DND-41 (cell line): ENCODE measurements at regions not wholly inside any gene's neighbourhood (a gene's known extent, or its start where the extent isn't known, plus 50 kb on each side); places are given as distances from the start of the nearest gene placed in this dataset.

ENCODE experiments used
- ATAC-seq: fragments of 200-7000 bp; cut with Tn5 transposase; 3 replicates; pipeline ENCODE4 v1.9.1; 2021; ENCODE audit warnings: low read depth; ENCODE audit not compliant: insufficient read depth
- DNase-seq: peaks from one replicate; pipeline ENCODE4 v3.0.0-alpha.2; 2020
- H2AFZ ChIP-seq: 2 replicates; pipeline ENCODE4 v1.6.0; 2012; ENCODE audit warnings: low read depth, low read length
- H3K27ac ChIP-seq: 2 replicates; pipeline ENCODE4 v1.5.1; 2012; ENCODE audit warnings: low read length, inconsistent platforms
- H3K27me3 ChIP-seq: fragments of 200-600 bp; sonication (generic); 2 replicates; pipeline ENCODE4 v1.6.0; 2012; ENCODE audit warnings: low read length, mild to moderate bottlenecking, inconsistent platforms; ENCODE audit not compliant: insufficient read depth, poor library complexity
- H3K36me3 ChIP-seq: 2 replicates; pipeline ENCODE4 v1.5.1; 2012; ENCODE audit warnings: low read length, inconsistent platforms; ENCODE audit not compliant: insufficient read depth
- H3K4me1 ChIP-seq: 2 replicates; pipeline ENCODE4 v1.5.1; 2012; ENCODE audit warnings: mild to moderate bottlenecking, low read length; ENCODE audit not compliant: insufficient read depth
- H3K4me2 ChIP-seq: 2 replicates; pipeline ENCODE4 v1.6.0; 2012; ENCODE audit warnings: mild to moderate bottlenecking, moderate library complexity, low read length, inconsistent platforms; ENCODE audit not compliant: insufficient read depth
- H3K4me3 ChIP-seq, 2 experiments: fragments of 200-600 bp in 1 of 2; shearing (Covaris generic) in 1 of 2; 2 replicates each; pipeline ENCODE4 v1.5.1; 2012 to 2016; ENCODE audit warnings: inconsistent platforms in 2 of 2, low read length in 2 of 2, mild to moderate bottlenecking in 2 of 2, low read depth in 1 of 2, moderate library complexity in 1 of 2
- H3K79me2 ChIP-seq: 2 replicates; pipeline ENCODE4 v1.6.0; 2012; ENCODE audit warnings: low read length, inconsistent platforms; ENCODE audit not compliant: insufficient read depth
- H3K9ac ChIP-seq: 2 replicates; pipeline ENCODE4 v1.6.0; 2012; ENCODE audit warnings: low read depth, mild to moderate bottlenecking, inconsistent platforms, low read length, moderate library complexity
- H3K9me3 ChIP-seq: 2 replicates; pipeline ENCODE4 v1.5.1; 2012; ENCODE audit warnings: low read length, moderate library complexity, mild to moderate bottlenecking, inconsistent platforms; ENCODE audit not compliant: insufficient read depth, severe bottlenecking
- H4K20me1 ChIP-seq: 2 replicates; pipeline ENCODE4 v1.6.0; 2012; ENCODE audit warnings: low read length; ENCODE audit not compliant: insufficient read depth
- CTCF ChIP-seq: IDR thresholded peaks from 2 replicates; pipeline ENCODE4 v1.5.1; 2012; ENCODE audit warnings: borderline replicate concordance, low read length, moderate library complexity, mild to moderate bottlenecking; ENCODE audit not compliant: poor library complexity, severe bottlenecking; ENCODE audit errors: extremely low read depth
- EZH2 ChIP-seq: IDR thresholded peaks from 3 replicates; pipeline ENCODE4 v1.6.1; 2012; ENCODE audit warnings: borderline replicate concordance, low read depth, mild to moderate bottlenecking, moderate library complexity, low read length, inconsistent platforms; ENCODE audit not compliant: severe bottlenecking

DNA sequence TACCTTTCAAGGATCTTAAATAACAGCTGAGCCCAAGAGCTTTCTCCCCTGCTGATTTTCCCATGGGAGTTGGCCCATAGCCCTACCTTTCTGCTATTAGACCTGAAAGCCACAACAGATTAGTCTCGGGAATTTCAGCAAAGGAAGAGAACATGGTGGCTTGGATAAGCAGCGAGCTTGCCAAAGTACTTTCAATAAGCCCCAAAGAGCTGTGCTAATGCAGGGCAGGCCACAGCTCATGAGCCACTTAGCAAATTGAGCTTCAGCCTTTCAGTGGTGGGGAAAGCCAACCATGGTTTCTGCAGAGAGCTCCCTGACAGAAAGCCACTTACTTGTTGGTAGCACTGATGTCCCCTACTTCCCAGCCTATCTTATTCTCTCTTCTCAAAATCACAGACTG is 217.8 kb upstream of the IRX5 start:
- TF ChIP-seq EZH2 = no peak
- no peak for TF ChIP-seq CTCF
- H3K27ac ChIP-seq = no peak overlapping the region
- no peaks in the 10 kb centered on the region for H3K9me3 ChIP-seq
- no peaks in the 10 kb centered on the region for H3K4me1 ChIP-seq
- ATAC-seq (no peak), DNase-seq (no peak)
- no peaks in the 10 kb centered on the region for H3K27me3 ChIP-seq
- H4K20me1 ChIP-seq = no peaks in the 10 kb centered on the region
- H3K4me3 ChIP-seq = no peak overlapping the region
- no peaks in the 10 kb centered on the region for H3K36me3 ChIP-seq
- H3K79me2 ChIP-seq = no peaks in the 10 kb centered on the region
- no peak overlapping the region for H2AFZ ChIP-seq
- no peak overlapping the region for H3K4me2 ChIP-seq
- H3K9ac ChIP-seq = no peak overlapping the region

- no peaks in the 10 kb centered on the region for H3K27me3 ChIP-seq
- H3K4me2 ChIP-seq = no peak overlapping the region
- no peak overlapping the region for H3K27ac ChIP-seq
- H3K9me3 ChIP-seq = no peaks in the 10 kb centered on the region
- H3K9ac ChIP-seq = no peak overlapping the region
- H3K36me3 ChIP-seq = no peaks in the 10 kb centered on the region
- H3K4me1 ChIP-seq = no peaks in the 10 kb centered on the region
- H4K20me1 ChIP-seq = no peaks in the 10 kb centered on the region
- ATAC-seq (no peak), DNase-seq (no peak)
- no peak overlapping the region for H2AFZ ChIP-seq
- TF ChIP-seq EZH2 = no peak
- TF ChIP-seq CTCF = no peak
- no peak overlapping the region for H3K4me3 ChIP-seq
- H3K79me2 ChIP-seq = no peaks in the 10 kb centered on the region
Observed at GRCh38 chr16:54707813-54708212, 222.9 kb upstream of the IRX5 start.

GRCh38 chr16:54706406-54706805 is 224.3 kb upstream of the IRX5 start:
- TF ChIP-seq CTCF (no peak), EZH2 (no peak)

DNA sequence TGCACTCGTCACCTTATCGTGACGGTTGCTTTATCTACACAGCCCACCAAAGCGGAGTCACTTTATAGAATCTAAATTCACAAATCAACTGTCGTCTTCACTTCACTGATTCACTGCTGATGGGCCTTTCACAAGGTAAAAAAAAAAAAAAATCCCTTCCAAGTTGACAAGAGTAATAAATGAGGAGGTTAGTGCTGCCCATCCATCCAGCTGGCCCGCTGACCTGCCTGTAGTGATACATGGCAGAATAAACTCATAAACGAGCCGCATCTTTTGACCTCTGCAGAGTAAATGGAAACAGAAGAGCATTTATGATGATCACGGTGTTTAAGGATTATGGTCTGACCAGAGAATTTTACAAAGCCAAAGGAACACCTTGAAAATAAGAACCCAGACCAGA is 227.3 kb upstream of the IRX5 start:
- Histone ChIP-seq H3K9ac (no peak overlapping the region), H3K4me1 (no peaks in the 10 kb centered on the region), H3K27ac (no peak overlapping the region), H3K79me2 (no peaks in the 10 kb centered on the region), H3K27me3 (no peaks in the 10 kb centered on the region), H3K9me3 (no peaks in the 10 kb centered on the region), H3K4me2 (no peak overlapping the region), H4K20me1 (no peaks in the 10 kb centered on the region), H3K36me3 (no peaks in the 10 kb centered on the region), H3K4me3 (no peak overlapping the region), H2AFZ (no peak overlapping the region)
- no peak for DNase-seq
- ATAC-seq = no peak
- TF ChIP-seq CTCF = no peak
- TF ChIP-seq EZH2 = no peak

More at GRCh38 chr16:54706406-54706805, 224.3 kb upstream of the IRX5 start:
- H3K27ac ChIP-seq = no peak overlapping the region
- no peaks in the 10 kb centered on the region for H3K36me3 ChIP-seq
- DNase-seq (no peak), ATAC-seq (no peak)
- H3K4me1 ChIP-seq = no peaks in the 10 kb centered on the region
- no peaks in the 10 kb centered on the region for H3K79me2 ChIP-seq
- no peak overlapping the region for H3K9ac ChIP-seq
- no peak overlapping the region for H3K4me2 ChIP-seq
- no peak overlapping the region for H3K4me3 ChIP-seq
- H2AFZ ChIP-seq = no peak overlapping the region
- H4K20me1 ChIP-seq = no peaks in the 10 kb centered on the region
- H3K9me3 ChIP-seq = no peaks in the 10 kb centered on the region
- H3K27me3 ChIP-seq = no peaks in the 10 kb centered on the region
